Thyroid gland (tissue), 4 donors: ENCODE measurements at regions not wholly inside any gene's neighbourhood (a gene's known extent, or its start where the extent isn't known, plus 50 kb on each side); places are given as distances from the start of the nearest gene placed in this dataset.

Experiments
- CTCF ChIP-seq, 6 experiments: fragments of 200-600 bp in 3 of 6; fragments of 450-650 bp in 3 of 6; sonication (generic) in 3 of 6; IDR thresholded peaks; one replicate each; pipeline ENCODE4 v1.5.1; 2016 to 2019; ENCODE audit warnings: antibody characterized with exemption in 6 of 6, mild to moderate bottlenecking in 2 of 6, inconsistent platforms in 1 of 6, moderate library complexity in 1 of 6
- POLR2A ChIP-seq, 2 donors: fragments of 450-650 bp; IDR thresholded peaks; one replicate each; pipeline ENCODE4 v1.6.1; 2017; ENCODE audit warnings: antibody characterized with exemption in 2 of 2, mild to moderate bottlenecking in 2 of 2, moderate library complexity in 1 of 2

GRCh38 chr5:63473335-63473967 lies 488.8 kb downstream of the HTR1A start:
- TF ChIP-seq POLR2A (IDR thresholded peaks at IDR 0.05) (no peak), CTCF (IDR thresholded peaks at IDR 0.05) (no peak)
